ENCODE measurements at regions not wholly inside any gene's neighbourhood (a gene's known extent, or its start where the extent isn't known, plus 50 kb on each side); places are given as distances from the start of the nearest gene placed in this dataset.

DNA sequence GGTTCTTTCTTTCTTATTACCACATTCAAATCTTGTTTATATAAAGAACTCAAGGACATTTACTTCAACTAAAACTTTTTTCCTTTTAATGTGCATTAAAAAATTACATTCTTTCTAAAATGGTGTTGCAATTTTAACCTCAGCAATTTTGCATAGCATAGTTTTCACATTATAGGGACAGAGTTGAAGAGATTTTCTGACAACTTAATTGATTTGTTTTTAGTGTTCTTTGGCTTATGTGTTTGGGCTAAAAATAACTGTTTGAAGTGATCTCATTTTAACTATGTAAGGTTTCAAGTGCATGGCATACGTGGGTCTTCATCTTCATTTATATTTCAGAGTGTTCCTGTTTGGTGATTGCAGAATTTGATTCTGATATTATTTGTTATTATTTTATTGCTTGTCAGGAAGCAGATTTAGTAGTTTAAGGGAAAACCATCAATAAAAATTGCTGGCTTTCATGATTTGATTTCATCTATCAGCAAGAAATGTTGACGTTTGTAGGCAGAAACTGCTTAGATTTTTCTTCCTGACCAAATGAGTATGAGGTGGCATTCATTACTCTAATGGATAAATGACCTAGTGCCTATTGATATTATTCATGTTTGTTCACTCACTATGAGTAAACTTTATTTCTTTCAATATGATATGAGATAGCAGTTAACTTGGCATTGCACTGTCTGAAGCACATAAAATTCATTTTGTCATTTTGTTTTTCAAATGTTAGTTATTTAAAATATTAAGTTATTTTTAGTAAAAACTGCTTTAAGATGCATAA, 398.4 kb downstream of the NUP35 start:
- Histone ChIP-seq H3K36me3 (no peaks in the 10 kb centered on the region), H3K27me3 (no peaks in the 10 kb centered on the region), H3K27ac (no peak overlapping the region), H3K9me3 (no peaks in the 10 kb centered on the region), H3K4me1 (no peaks in the 10 kb centered on the region), H3K4me3 (no peak overlapping the region)
- no peak for DNase-seq
- no peak for TF ChIP-seq POLR2AphosphoS5 (IDR thresholded peaks at IDR 0.05)
- TF ChIP-seq EP300 (IDR thresholded peaks at IDR 0.05) = no peak
- TF ChIP-seq, protein P1, sequence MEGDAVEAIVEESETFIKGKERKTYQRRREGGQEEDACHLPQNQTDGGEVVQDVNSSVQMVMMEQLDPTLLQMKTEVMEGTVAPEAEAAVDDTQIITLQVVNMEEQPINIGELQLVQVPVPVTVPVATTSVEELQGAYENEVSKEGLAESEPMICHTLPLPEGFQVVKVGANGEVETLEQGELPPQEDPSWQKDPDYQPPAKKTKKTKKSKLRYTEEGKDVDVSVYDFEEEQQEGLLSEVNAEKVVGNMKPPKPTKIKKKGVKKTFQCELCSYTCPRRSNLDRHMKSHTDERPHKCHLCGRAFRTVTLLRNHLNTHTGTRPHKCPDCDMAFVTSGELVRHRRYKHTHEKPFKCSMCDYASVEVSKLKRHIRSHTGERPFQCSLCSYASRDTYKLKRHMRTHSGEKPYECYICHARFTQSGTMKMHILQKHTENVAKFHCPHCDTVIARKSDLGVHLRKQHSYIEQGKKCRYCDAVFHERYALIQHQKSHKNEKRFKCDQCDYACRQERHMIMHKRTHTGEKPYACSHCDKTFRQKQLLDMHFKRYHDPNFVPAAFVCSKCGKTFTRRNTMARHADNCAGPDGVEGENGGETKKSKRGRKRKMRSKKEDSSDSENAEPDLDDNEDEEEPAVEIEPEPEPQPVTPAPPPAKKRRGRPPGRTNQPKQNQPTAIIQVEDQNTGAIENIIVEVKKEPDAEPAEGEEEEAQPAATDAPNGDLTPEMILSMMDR (IDR thresholded peaks at IDR 0.05) = no peak
- TF ChIP-seq POLR2A (IDR thresholded peaks at IDR 0.05) = no peak
- WGBS, 5 donors = 43 to 47% (median 44%) methylated on average over 2 of the region's 2 CpGs
- intact Hi-C loops (cut with DNase I; ENCODE audit: low total_unique reads) = no loop called here

DNA sequence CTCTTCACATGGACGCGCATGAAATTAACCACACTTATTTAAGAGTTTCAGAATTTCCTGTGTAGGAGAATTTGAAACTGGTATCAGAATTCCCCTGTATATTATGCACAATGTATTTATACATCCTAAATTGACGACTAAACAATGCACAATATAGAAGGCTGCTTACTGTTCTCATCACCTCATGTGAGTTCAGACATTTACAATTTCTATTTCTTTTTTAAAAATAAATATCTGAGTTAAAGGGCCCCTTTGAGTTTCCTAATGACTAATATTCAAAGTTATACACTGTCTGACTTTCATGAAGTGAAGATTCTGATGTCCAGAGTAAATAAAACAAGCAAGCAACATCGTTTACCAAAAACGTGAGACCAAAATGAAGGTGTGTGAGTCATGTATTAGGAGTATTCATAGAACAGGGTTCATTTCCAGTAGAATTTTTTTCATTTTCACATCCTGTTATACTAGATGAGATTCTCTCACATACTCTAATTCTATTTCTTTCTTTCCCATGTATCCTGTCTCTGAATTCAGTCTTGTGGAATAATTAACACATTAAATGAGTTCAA, 406.2 kb downstream of the NUP35 start:
- no peak overlapping the region for H3K27ac ChIP-seq
- no peaks in the 10 kb centered on the region for H3K36me3 ChIP-seq
- intact Hi-C loops (cut with DNase I; ENCODE audit: low total_unique reads) = no loop called here
- no peaks in the 10 kb centered on the region for H3K27me3 ChIP-seq
- TF ChIP-seq POLR2A (IDR thresholded peaks at IDR 0.05) (no peak), EP300 (IDR thresholded peaks at IDR 0.05) (no peak), POLR2AphosphoS5 (IDR thresholded peaks at IDR 0.05) (no peak)
- TF ChIP-seq, protein P1 (IDR thresholded peaks at IDR 0.05) = no peak
- WGBS, 5 donors = 57 to 65% (median 62%) methylated on average over 5 of the region's 5 CpGs
- H3K4me1 ChIP-seq = no peaks in the 10 kb centered on the region
- H3K4me3 ChIP-seq = no peak overlapping the region
- no peaks in the 10 kb centered on the region for H3K9me3 ChIP-seq
- DNase-seq = no peak

DNA sequence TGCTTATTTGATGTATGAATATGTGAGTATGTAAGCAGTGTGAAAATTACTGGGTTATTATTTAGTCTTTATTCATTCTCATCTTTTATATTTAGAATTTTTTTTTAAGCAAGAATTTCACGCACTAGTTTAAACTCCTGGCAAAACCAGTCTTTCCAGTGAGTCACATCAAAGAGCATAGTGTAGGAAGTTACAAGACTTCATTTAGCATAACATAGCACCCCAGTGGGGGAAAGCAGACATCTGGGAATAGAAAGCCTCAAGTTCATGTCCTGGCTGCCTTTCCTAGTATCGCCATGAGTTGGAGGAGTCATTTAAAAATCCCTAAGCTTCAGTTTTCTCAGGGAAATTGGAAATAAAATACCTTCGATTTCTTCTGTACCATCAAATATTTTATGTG, 408.3 kb downstream of the NUP35 start:
- TF ChIP-seq, protein P1 (IDR thresholded peaks at IDR 0.05) = no peak
- TF ChIP-seq POLR2AphosphoS5 (IDR thresholded peaks at IDR 0.05) = no peak
- no peak for TF ChIP-seq POLR2A (IDR thresholded peaks at IDR 0.05)
- TF ChIP-seq EP300 (IDR thresholded peaks at IDR 0.05) = no peak
- H3K27ac ChIP-seq = no peak overlapping the region
- no peaks in the 10 kb centered on the region for H3K9me3 ChIP-seq
- WGBS, 5 donors = 38 to 54% (median 40%) methylated on average over 3 of the region's 3 CpGs
- intact Hi-C loops (cut with DNase I; ENCODE audit: low total_unique reads) = no loop called here
- H3K4me3 ChIP-seq = no peak overlapping the region
- no peaks in the 10 kb centered on the region for H3K36me3 ChIP-seq
- peak in 1 of 2 donors; percentile 42 for DNase-seq
- H3K27me3 ChIP-seq = no peaks in the 10 kb centered on the region
- no peaks in the 10 kb centered on the region for H3K4me1 ChIP-seq

DNA sequence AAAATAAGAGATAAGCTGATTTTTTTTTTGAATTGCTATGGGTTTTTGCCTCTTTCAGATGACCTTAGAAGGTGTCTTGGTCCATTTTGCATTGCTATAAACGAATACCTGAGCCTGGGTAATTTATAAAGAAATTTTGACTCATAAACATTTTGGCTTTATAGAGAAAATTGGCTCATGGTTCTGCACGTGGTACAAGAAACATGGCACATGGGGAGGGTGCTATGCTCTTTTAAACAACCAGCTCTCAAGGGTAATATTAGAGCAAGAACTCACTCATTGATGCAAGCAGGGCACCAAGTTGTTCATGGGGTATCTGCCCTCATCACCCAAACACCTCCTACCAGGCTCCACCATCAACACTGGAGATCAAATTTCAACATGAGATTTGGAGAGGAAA, 408.8 kb downstream of the NUP35 start:
- intact Hi-C loops (cut with DNase I; ENCODE audit: low total_unique reads) = no loop called here
- 42 to 53% (median 47%) methylated on average over 2 of the region's 2 CpGs for WGBS, 5 donors
- Histone ChIP-seq H3K27me3 (no peaks in the 10 kb centered on the region), H3K9me3 (no peaks in the 10 kb centered on the region), H3K4me3 (no peak overlapping the region), H3K27ac (no peak overlapping the region), H3K36me3 (no peaks in the 10 kb centered on the region), H3K4me1 (no peaks in the 10 kb centered on the region)
- no peak for DNase-seq
- no peak for TF ChIP-seq EP300 (IDR thresholded peaks at IDR 0.05)
- TF ChIP-seq, protein P1 (IDR thresholded peaks at IDR 0.05) = no peak
- no peak for TF ChIP-seq POLR2AphosphoS5 (IDR thresholded peaks at IDR 0.05)
- TF ChIP-seq POLR2A (IDR thresholded peaks at IDR 0.05) = no peak
